Heart left ventricle (tissue), 16 donors: ENCODE measurements at regions not wholly inside any gene's neighbourhood (a gene's known extent, or its start where the extent isn't known, plus 50 kb on each side); places are given as distances from the start of the nearest gene placed in this dataset.

Source experiments
- ATAC-seq, 4 donors: fragments of 200-7000 bp; cut with Tn5 transposase; one replicate each; pipeline ENCODE4 v1.9.1; 2020 to 2022; ENCODE audit warnings: moderate library complexity in 4 of 4, mild to moderate bottlenecking in 3 of 4, moderate number of reproducible peaks in 1 of 4
- DNase-seq, 5 donors: peaks; one replicate each; pipeline ENCODE4 v3.0.0-alpha.2; 2020
- H3K27ac ChIP-seq, 12 donors: fragments of 200-600 bp; sonication (generic) in 4 of 12; one replicate each; pipeline versions ENCODE4 v1.5.0 to v1.8.0; 2016 to 2022; ENCODE audit warnings: mild to moderate bottlenecking in 2 of 12
- H3K27me3 ChIP-seq, 9 donors: fragments of 200-600 bp; sonication (generic) in 2 of 9; one replicate each; pipeline versions ENCODE4 v1.5.1 to v1.8.0; 2016 to 2022; ENCODE audit warnings: mild to moderate bottlenecking in 3 of 9
- H3K36me3 ChIP-seq, 9 donors: fragments of 200-600 bp; sonication (generic) in 2 of 9; one replicate each; pipeline versions ENCODE4 v1.5.0 to v1.8.0; 2018 to 2022; ENCODE audit warnings: mild to moderate bottlenecking in 2 of 9
- H3K4me1 ChIP-seq, 12 donors: fragments of 200-600 bp; sonication (generic) in 4 of 12; one replicate each; pipeline versions ENCODE4 v1.5.0 to v1.8.0; 2016 to 2022; ENCODE audit warnings: mild to moderate bottlenecking in 3 of 12
- H3K4me3 ChIP-seq, 12 donors: fragments of 200-600 bp; sonication (generic) in 4 of 12; one replicate each; pipeline versions ENCODE4 v1.5.0 to v1.8.0; 2017 to 2022; ENCODE audit warnings: mild to moderate bottlenecking in 9 of 12, moderate library complexity in 4 of 12
- H3K9me3 ChIP-seq, 12 donors: fragments of 200-600 bp; sonication (generic) in 4 of 12; one replicate each; pipeline versions ENCODE4 v1.5.0 to v1.8.0; 2016 to 2022; ENCODE audit warnings: mild to moderate bottlenecking in 1 of 12
- POLR2A ChIP-seq, 2 donors: fragments of 450-650 bp; IDR thresholded peaks; one replicate each; pipeline ENCODE4 v1.6.1; 2017; ENCODE audit warnings: antibody characterized with exemption in 2 of 2, mild to moderate bottlenecking in 2 of 2, moderate library complexity in 2 of 2
- WGBS, 4 donors: extraction: QIAGEN DNeasy Blood & Tissue Kit in 2 of 4; methylation state at CpG; one replicate each; pipeline versions ENCODE4 v1.1.5 to v1.1.7; 2013 to 2018; 5-methylcytosine and 5-hydroxymethylcytosine counted together
- intact Hi-C, 10 donors: fragments of 100-400 bp; cut with DNase I; formaldehyde crosslinking; loops; one replicate each; pipeline versions ENCODE4 v1.11.1 to v1.14.2; 2022
- TF ChIP-seq, protein P1 (sequence below), 12 donors: fragments of 200-600 bp; sonication (generic) in 4 of 12; IDR thresholded peaks; one replicate each; pipeline versions ENCODE4 v1.5.0 to v1.8.0; 2018 to 2022; ENCODE audit warnings: antibody characterized with exemption in 12 of 12, mild to moderate bottlenecking in 5 of 12
- donor health status: ischemic (EF 13 %, LVEDD 7.1; RV severe dilation, severe dysfunction).
- donor health status: healthy with polysubstance abuse.
- donor health status: DM: no; HTN: yes; CAD: no.
- donor health status: DM: no; HTN: no; CAD: no.
- donor health status: ischemic (EF 25% LVEDD 6.9; RV normal size, moderate dysfunction).
- donor health status: ischemic (EF 25% LVEDD 5.7; RV mildly dilated, moderate dysfunction).
- donor health status: healthy.
- donor health status: DM: yes; HTN: yes; CAD: no.
- donor health status: ischemic (EF 35%, LVEDD 5.7; RV mildly dilated, moderate dysfunction).
- donor health status: nonischemic (EF 11% LVEDD 7.7; RV severe dilation, severe dysfunction).
- donor health status: DM: yes; HTN: yes; CAD: no.
- donor health status: PGD.
- donor health status: ischemic (EF 29% LVEDD 5.4; RV normal size, mild dysfunction).
- donor health status: nonischemic (EF 23%, LVEDD 6.1; RV moderate dilation, normal function).

DNA sequence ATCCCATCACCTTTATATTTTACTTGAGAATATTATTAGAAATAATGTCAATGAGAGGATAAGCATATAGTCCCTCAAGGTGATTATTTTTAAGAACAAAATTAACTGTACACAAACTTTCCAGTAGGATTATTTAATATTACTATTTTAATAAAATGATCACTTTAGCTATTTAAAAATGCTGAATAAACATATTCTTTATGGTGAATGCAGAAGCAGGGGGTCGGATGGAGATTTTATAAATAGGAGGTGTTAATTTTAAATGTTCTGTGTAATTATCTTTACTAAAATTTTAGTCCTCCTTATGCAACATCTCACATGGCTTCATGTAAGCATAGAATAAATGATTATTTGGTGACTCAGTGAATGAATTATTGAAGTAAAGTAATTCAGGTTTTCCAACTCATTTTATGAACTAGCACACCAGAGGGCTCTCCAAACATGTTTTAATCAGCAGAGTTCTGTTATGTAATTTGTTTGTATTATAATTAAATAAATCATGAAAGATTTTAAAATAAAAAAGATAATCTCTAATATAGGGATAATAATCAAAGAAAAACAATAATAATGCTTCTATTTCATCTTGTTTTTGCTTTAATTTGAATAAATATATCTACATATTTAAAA lies 1635.2 kb downstream of the EFNB2 start:
- Histone ChIP-seq H3K4me1 (no peaks in the 10 kb centered on the region), H3K27me3 (no peaks in the 10 kb centered on the region), H3K36me3 (no peaks in the 10 kb centered on the region), H3K4me3 (no peak overlapping the region), H3K9me3 (no peaks in the 10 kb centered on the region), H3K27ac (no peak overlapping the region)
- intact Hi-C loops, result no loop called here
- DNase-seq (no peak), ATAC-seq (no peak)
- TF ChIP-seq, protein P1, sequence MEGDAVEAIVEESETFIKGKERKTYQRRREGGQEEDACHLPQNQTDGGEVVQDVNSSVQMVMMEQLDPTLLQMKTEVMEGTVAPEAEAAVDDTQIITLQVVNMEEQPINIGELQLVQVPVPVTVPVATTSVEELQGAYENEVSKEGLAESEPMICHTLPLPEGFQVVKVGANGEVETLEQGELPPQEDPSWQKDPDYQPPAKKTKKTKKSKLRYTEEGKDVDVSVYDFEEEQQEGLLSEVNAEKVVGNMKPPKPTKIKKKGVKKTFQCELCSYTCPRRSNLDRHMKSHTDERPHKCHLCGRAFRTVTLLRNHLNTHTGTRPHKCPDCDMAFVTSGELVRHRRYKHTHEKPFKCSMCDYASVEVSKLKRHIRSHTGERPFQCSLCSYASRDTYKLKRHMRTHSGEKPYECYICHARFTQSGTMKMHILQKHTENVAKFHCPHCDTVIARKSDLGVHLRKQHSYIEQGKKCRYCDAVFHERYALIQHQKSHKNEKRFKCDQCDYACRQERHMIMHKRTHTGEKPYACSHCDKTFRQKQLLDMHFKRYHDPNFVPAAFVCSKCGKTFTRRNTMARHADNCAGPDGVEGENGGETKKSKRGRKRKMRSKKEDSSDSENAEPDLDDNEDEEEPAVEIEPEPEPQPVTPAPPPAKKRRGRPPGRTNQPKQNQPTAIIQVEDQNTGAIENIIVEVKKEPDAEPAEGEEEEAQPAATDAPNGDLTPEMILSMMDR (IDR thresholded peaks at IDR 0.05), result peak in 1 of 12 donors; percentile 20
- no peak for TF ChIP-seq POLR2A (IDR thresholded peaks at IDR 0.05)
- WGBS, 4 donors, result 83 to 96% (median 92%) methylated on average over 1 of the region's 1 CpG

DNA sequence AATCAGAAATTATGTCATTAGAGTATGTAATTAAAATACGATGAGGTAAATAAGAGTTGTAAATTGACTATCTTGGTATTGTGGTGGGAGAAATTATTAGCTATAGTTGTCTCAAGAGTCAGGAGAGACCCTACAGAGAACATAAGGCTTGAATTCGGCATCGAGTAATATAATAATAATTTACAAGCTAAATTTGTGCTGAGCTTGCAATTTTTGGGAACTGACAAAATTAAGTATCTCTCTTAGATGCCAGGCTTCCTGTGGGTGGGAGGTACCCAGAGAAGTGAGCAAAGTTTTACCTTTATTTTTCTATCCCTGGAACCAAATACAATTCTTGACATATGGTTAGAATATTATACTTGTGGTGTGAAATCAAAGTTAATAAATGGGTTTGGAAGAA lies 1637.0 kb downstream of the EFNB2 start:
- no peak overlapping the region for H3K4me3 ChIP-seq
- intact Hi-C loops, result no loop called here
- no peak overlapping the region for H3K27ac ChIP-seq
- 96 to 98% (median 97%) methylated on average over 3 of the region's 3 CpGs for WGBS, 4 donors
- ATAC-seq (no peak), DNase-seq (no peak)
- H3K4me1 ChIP-seq, result no peaks in the 10 kb centered on the region
- TF ChIP-seq, protein P1 (IDR thresholded peaks at IDR 0.05), result no peak
- TF ChIP-seq POLR2A (IDR thresholded peaks at IDR 0.05), result no peak
- H3K27me3 ChIP-seq, result no peaks in the 10 kb centered on the region
- H3K9me3 ChIP-seq, result no peaks in the 10 kb centered on the region
- no peaks in the 10 kb centered on the region for H3K36me3 ChIP-seq

DNA sequence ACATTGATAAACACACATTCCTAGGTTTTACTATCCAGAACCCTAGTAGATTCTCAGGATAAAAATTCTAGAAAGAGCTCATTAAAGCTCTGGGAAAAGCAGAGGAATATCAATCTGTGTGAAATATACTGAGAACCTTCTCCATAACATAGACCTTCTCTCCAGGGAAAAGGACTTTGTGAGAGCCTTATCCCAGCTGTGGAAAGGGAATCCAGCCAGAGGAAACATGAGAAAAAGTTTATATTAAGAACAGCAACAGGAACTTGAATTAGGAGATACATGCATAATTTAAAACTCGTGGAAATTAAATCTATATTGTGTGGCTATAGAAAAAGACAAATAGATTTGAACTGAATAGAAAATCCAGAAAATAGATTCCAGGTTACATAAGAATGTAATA lies 1639.9 kb downstream of the EFNB2 start:
- intact Hi-C loops, result no loop called here
- Histone ChIP-seq H3K4me3 (no peak overlapping the region), H3K27ac (no peak overlapping the region), H3K36me3 (no peaks in the 10 kb centered on the region), H3K9me3 (no peaks in the 10 kb centered on the region), H3K4me1 (no peaks in the 10 kb centered on the region), H3K27me3 (no peaks in the 10 kb centered on the region)
- TF ChIP-seq, protein P1 (IDR thresholded peaks at IDR 0.05), result no peak
- no peak for TF ChIP-seq POLR2A (IDR thresholded peaks at IDR 0.05)
- 35 to 48% (median 46%) methylated on average over 1 of the region's 1 CpG for WGBS, 4 donors
- no peak for ATAC-seq
- no peak for DNase-seq

DNA sequence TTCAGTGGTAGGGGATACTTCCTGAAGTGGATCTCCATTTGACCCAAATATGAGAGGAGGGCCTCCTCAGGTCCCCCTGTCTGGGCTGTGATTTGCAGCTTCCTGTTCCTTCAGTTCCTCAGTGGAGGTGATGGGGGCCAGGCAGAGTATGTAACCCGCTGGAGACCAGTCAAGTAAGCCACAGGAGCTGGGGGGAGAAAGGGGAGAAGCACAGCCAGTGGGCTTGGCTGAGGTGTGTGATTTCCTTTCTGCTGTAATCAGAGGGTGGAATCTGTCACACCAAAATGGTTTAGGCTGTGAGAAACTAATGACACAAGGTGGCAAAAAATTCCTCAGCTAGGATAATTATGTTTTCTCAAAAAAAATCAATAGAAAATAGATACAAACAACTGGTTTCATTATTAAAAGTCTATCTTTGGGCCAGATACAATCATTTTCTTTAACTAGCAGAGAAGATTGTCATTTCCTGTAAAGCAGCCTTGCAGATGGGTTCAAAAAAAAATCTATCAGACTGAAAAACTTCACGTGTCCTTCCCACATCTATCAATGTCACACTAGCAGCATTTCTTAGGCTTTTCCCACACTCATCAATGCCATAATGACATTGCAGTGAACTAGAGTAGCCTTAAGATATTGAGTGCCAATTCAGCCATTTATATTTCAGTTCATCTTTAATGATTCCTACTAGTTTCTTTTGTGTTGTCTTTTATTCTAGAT lies 1660.3 kb downstream of the EFNB2 start:
- 57 to 68% (median 61%) methylated on average over 2 of the region's 2 CpGs for WGBS, 4 donors
- DNase-seq (no peak), ATAC-seq (no peak)
- Histone ChIP-seq H3K27me3 (no peaks in the 10 kb centered on the region), H3K27ac (no peak overlapping the region), H3K9me3 (peaks cover 0 to 4% (median 0%) of the 10 kb centered on the region in 12 donors), H3K4me3 (no peak overlapping the region), H3K36me3 (no peaks in the 10 kb centered on the region), H3K4me1 (no peaks in the 10 kb centered on the region)
- intact Hi-C loops, result loop anchor here in 1 of 10 donors (2.0 kb wide), 1 partner anchor 18 kb away; no protein-coding TSS in a partner anchor
- TF ChIP-seq, protein P1 (IDR thresholded peaks at IDR 0.05), result no peak
